HL-60/S4 treated with retinoic acid at 250 ng/mL for 4 days and 3 days (cell line): ENCODE measurements at regions not wholly inside any gene's neighbourhood (a gene's known extent, or its start where the extent isn't known, plus 50 kb on each side); places are given as distances from the start of the nearest gene placed in this dataset.

Experiments
- in situ Hi-C: fragments of 300-500 bp; cut with MboI; formaldehyde crosslinking; loops from 2 replicates; pipeline ENCODE4 v1.7.0; 2022; ENCODE audit warnings: low sequenced_read_pairs

- in situ Hi-C loops: no loop called here
Observed at GRCh38 chr2:65864619-65865018, 432.2 kb upstream of the SPRED2 start.

- in situ Hi-C loops: no loop called here
Observed at GRCh38 chr2:65863713-65864112, 431.3 kb upstream of the SPRED2 start.

- in situ Hi-C loops: no loop called here
Observed at GRCh38 chr2:65856928-65857327, 424.5 kb upstream of the SPRED2 start.

DNA sequence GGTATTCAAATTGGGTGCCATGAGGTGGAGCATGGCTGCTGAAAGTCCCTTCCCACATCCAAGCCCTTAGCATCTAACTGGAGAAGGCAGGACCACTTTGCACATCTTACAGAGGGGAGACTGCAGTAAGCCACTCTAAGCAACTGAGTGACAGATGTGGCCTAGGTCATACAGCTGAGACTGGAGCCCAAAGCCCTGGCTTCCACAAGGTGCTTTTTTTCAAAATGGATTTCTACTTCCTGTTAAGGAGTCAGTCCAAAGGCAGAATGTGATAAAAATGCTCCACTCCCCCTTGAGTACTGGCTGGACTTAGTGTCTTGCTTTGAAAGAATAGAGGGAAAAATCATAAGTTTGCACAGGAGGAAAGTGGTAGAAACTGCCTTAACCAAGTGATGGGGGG lies 424.0 kb upstream of the SPRED2 start:
- in situ Hi-C loops: no loop called here

- in situ Hi-C loops: no loop called here
Observed at GRCh38 chr2:65850695-65851094, 418.3 kb upstream of the SPRED2 start.

GRCh38 chr2:65846989-65847678 lies 414.7 kb upstream of the SPRED2 start:
- in situ Hi-C loops: no loop called here

DNA sequence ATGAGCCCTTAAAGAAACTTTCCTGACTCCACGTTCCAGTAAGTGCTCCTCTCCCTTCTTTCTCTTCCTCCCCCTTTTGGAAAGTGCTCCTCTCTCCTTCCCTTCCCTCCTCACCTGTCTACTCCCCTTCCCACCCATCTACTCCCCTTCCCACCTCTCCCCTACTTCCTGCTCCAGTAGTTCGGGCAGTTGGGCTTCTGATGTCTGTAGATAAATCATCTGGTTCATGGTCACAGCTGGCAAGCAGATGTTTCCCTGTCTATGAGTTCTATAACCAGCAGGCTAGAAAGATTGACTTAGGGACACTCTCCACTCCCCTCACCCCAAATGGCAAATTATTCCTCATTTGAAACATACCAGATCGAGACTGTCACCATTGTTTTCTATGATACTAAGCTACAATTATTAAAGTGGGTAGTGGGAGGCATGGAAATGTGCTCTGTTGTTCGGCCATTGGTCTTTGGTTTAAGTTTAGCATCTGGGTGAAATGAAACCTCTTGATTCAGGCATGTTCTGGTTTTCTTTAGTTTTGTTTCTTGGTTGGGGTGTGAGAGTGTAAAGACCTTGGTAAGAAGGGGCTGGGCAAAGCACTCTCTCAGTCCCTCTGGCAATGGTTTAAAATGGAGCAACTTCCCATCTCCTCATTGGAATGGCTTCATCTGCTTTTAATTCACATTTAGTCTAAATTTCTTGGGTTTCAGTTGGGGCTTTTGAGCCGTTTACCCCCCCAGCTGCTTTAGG lies 413.2 kb upstream of the SPRED2 start:
- in situ Hi-C loops: no loop called here

GRCh38 chr2:65842104-65842503 lies 409.7 kb upstream of the SPRED2 start:
- in situ Hi-C loops: no loop called here

GRCh38 chr2:65835975-65836549 lies 403.7 kb upstream of the SPRED2 start:
- in situ Hi-C loops: no loop called here

DNA sequence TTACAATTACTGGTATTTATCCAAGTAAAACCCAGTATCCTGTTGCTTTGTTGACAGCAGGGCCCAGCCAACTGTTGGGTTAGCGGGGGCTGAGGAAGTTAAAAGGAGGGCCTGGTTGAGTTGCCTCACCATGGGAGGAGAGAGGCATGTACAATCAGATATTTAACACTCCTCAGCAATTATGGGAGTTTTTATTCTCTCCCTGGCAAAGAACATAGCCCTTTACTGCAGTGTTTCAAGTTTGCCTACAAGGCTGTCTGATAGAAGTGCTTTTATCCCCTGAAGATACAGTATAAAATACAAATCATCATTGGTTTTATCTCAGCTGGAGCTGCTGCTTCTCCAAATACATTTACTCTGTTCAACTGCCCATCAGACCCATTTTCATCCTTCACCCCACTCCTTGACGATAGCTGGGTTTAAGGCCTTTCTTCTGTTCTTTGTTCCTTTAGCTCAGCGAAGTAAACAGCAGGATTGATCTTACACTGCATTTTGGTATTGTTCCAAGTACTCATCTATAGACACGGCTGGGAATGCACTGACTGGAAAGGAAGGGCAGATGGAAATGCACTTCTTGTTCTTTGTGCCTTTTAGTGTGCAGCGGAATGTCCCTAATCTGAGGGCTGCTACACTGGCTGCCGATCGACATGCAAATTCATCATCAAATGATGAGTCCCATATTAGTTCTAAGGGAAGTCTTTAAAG lies 402.5 kb upstream of the SPRED2 start:
- in situ Hi-C loops: no loop called here

DNA sequence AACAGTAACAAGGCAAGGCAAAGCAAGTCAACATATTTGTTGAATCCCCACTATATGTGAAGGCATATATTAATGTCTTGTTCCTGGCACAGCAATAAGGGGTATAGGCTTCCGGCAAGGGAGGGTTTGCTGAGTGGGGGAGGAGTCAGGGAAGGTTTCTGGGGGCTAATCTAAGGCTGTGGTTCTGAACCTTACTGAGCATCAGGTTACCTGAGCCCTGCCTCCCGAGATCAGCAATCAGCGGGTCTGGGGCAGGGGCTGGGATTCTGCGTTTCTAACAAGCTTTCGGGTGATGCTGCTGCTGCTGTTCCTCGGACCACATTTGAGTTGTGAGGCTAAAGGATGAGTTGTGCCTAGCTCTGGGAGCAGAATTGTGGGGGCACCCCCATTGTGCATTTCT lies 401.7 kb upstream of the SPRED2 start:
- in situ Hi-C loops: no loop called here

DNA sequence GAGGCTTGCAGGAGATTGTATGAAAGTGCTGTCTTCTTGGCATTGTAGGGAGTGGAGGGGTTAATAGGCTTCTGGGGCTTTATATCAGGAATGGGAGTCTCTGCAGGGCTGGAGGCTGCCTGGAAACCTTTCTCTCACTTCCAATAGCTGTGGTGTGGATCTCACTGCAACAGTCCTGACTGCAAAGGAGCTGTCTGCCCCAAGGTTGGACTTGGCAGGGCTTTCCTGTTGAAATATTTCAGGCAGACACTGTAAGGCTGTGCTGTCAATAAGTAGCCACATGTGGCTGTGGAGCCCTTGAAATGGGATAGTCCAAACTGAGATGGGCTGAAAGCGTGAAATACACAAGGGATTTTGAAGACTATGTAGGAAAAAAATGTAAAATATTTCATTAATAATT lies 399.1 kb upstream of the SPRED2 start:
- in situ Hi-C loops: no loop called here

DNA sequence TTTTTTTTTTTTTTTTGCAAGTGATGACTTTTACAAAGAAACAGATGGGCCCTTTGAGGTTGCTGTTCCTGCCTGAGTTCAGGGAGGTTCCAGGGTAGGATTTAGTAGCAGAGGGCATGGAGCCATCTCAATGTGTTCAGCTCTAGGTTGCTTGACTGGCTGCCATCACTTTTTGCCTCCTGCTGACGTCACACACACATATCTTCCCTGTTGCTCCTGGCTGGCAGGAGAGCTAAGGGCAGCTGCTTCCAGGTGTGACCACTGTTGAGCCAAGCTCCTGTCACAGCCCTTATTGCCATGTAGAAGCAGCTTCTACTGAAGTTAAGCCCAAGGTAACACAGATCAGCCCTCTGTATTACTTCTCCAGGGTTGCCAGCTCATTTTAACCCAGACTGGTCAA lies 394.2 kb upstream of the SPRED2 start:
- in situ Hi-C loops: no loop called here

DNA sequence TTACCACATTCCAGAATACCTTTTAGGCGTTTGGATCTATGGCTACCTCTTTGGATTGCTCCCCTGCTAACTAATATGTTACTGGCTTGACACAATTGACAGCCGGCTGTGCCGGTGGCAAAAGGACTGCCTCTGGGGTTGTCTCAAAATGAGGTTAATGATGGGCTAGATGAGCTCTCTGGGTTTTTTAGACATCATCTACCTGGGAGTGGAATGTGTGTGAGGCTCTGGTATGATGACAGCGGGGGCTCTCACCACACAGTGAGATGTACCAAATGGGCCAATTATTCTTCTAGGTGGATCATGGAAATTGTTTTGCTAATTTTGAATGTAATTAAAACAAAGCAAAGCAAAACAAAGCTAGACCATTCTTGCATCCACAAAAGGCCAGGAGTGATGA lies 391.1 kb upstream of the SPRED2 start:
- in situ Hi-C loops: no loop called here

GRCh38 chr2:65820454-65820853 lies 388.1 kb upstream of the SPRED2 start:
- in situ Hi-C loops: no loop called here

DNA sequence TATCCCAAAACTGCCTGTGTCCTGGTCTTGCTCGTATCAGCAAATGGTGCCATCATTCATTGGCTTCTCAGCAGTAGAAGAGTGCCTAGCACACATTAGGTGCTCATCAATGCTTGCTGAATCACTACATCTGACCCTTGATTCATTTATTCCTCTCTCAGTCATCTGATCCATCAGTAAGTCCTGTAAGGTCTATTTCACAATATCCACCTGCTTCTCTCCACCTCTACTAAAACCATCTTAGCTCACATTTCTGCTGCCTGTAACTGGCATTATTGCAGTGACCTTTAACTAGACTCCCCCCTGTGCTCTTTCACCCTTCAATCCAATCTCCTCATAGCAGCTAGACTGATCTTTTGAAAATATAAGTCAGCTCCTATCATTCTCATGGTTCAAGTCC lies 387.6 kb upstream of the SPRED2 start:
- in situ Hi-C loops: no loop called here

DNA sequence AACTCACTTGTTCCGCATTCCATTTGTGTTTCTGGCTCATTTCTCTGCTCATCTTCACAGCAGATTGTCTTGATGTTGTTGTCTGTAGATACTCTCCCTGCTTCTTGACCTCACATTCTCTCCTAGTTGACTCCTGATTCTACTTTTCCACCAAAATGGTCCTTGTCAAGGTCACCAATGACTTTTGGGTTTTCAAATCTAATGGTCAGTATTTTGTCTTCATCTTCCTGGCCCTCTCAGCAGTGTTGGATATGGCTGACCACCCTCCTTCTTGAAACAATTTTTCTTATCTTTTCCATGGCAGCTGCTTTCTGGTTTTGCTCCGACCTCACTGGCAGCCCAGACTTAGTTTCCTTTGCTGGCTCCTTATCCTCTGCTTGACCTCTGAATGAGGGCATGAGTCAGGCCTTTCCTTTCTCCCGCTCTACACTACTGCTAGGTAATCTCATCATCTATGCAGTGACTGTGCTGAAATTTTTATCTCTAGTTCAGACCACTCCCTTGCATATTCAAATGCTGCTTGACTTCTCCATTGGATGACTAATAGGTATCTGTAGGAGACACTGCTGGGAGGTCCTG lies 386.6 kb upstream of the SPRED2 start:
- in situ Hi-C loops: no loop called here

GRCh38 chr2:65813631-65814173 lies 381.3 kb upstream of the SPRED2 start:
- in situ Hi-C loops: no loop called here

DNA sequence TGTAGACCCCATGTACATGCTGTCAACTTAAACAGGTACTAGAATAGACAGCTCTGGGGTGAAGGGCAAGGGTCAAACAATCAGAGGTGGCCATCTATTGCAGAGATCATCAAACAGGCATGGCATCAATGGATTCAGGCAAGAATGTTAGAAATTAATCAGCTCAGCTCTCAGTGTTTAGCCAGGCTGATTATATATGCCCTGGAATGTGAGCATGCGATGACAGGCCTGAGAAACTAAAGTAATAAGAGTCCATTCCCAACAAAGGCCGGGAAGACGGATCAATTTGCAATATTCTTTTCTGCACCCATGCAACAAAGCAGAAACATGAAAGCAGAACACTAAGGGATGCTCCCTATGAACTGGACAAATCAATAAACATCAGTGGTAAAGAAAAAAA lies 380.5 kb upstream of the SPRED2 start:
- in situ Hi-C loops: no loop called here

GRCh38 chr2:65807942-65808341 lies 375.5 kb upstream of the SPRED2 start:
- in situ Hi-C loops: no loop called here

DNA sequence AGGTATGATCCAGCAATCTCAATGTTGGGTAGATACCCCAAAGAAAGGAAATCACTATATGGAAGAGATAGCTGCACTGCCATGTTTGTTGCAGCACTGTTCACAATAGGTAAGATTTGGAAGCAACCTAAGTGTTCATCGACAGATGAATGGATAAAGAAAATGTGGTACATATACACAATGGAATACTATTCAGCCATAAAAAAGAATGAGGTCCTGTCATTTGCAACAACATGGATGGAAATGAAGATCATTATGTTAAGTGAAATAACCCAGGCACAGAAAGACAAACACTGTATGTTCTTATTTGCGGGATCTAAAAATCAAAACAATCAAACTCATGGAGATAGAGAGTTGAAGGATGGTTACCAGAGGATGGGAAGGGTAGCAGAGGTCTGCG lies 372.4 kb upstream of the SPRED2 start:
- in situ Hi-C loops: no loop called here
